IMR-90 (cell line): ENCODE measurements at regions not wholly inside any gene's neighbourhood (a gene's known extent, or its start where the extent isn't known, plus 50 kb on each side); places are given as distances from the start of the nearest gene placed in this dataset.

ENCODE experiments used
- CEBPB ChIP-seq: IDR thresholded peaks from 2 replicates; pipeline ENCODE4 v1.6.1; 2012; ENCODE audit warnings: low read depth, low read length, improper control_type of control experiment
- CHD1 ChIP-seq: IDR thresholded peaks from 2 replicates; pipeline ENCODE4 v1.6.1; 2012; ENCODE audit warnings: low read depth, low read length, improper control_type of control experiment
- CTCF ChIP-seq: conservative IDR thresholded peaks from 2 replicates; pipeline ENCODE4 v1.5.1; 2012; ENCODE audit warnings: mild to moderate bottlenecking, low read depth, low read length, improper control_type of control experiment
- MAZ ChIP-seq: IDR thresholded peaks from 2 replicates; pipeline ENCODE4 v1.6.1; 2012; ENCODE audit warnings: low read depth, mild to moderate bottlenecking, low read length, improper control_type of control experiment, moderate library complexity, borderline replicate concordance
- NFE2L2 ChIP-seq: fragments of 150-350 bp; IDR thresholded peaks from 2 replicates; pipeline ENCODE4 v1.6.1; 2016; ENCODE audit warnings: low read depth, mild to moderate bottlenecking, low read length
- POLR2A ChIP-seq: IDR thresholded peaks from 2 replicates; pipeline ENCODE4 v1.6.1; 2012; ENCODE audit warnings: mild to moderate bottlenecking, low read depth, low read length
- RCOR1 ChIP-seq: IDR thresholded peaks from 2 replicates; pipeline ENCODE4 v1.6.1; 2012; ENCODE audit warnings: mild to moderate bottlenecking, low read length, improper control_type of control experiment; ENCODE audit not compliant: insufficient replicate concordance

DNA sequence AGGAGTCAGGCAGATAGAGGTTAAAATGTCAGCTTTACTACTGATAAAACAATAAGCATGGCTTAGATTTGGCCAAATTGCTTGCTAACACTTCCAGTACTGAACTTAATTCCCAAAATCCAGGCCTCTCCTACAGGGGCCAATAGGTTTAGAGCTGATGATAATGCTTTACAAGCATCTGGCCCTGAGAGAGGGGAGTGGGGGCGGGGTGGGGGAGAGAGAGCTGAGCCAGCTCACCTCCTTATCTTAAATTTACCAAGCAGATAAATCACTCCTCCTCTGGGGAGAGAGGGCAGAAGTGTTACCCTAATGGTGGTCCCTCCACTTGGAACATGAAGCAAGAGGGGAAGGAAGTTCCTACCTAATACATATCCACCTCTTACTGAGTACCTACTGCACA lies 182.2 kb upstream of the CRY1 start:
- no peak for TF ChIP-seq CTCF
- TF ChIP-seq MAZ = no peak
- TF ChIP-seq POLR2A = no peak
- no peak for TF ChIP-seq NFE2L2
- no peak for TF ChIP-seq CEBPB
- no peak for TF ChIP-seq CHD1
- TF ChIP-seq RCOR1 = no peak
